ENCODE measurements at regions not wholly inside any gene's neighbourhood (a gene's known extent, or its start where the extent isn't known, plus 50 kb on each side); places are given as distances from the start of the nearest gene placed in this dataset.

DNA sequence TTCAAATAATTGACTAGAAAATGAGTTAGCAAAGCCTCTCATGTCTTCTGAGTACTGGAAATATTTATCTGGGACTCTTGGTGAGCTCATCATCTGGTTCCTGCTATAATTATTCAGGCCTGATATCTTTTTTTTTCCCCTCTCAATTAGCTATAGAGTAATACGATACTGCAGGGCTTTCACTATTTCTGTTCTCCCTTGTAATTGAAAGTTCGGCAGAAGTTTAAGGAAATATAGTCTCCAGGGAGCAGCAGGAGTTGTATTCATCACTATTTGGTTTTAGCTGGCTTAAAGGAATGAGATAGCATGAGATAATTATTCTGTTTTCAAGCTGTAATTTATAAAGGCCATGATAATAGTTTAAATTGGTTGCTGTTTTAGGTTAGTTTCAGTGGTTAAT, 378.6 kb upstream of the EPHA5 start:
- TF ChIP-seq, protein P1, sequence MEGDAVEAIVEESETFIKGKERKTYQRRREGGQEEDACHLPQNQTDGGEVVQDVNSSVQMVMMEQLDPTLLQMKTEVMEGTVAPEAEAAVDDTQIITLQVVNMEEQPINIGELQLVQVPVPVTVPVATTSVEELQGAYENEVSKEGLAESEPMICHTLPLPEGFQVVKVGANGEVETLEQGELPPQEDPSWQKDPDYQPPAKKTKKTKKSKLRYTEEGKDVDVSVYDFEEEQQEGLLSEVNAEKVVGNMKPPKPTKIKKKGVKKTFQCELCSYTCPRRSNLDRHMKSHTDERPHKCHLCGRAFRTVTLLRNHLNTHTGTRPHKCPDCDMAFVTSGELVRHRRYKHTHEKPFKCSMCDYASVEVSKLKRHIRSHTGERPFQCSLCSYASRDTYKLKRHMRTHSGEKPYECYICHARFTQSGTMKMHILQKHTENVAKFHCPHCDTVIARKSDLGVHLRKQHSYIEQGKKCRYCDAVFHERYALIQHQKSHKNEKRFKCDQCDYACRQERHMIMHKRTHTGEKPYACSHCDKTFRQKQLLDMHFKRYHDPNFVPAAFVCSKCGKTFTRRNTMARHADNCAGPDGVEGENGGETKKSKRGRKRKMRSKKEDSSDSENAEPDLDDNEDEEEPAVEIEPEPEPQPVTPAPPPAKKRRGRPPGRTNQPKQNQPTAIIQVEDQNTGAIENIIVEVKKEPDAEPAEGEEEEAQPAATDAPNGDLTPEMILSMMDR (IDR thresholded peaks at IDR 0.05), result no peak
- no peak for TF ChIP-seq POLR2A (IDR thresholded peaks at IDR 0.05)
